ENCODE measurements at regions not wholly inside any gene's neighbourhood (a gene's known extent, or its start where the extent isn't known, plus 50 kb on each side); places are given as distances from the start of the nearest gene placed in this dataset.

- TF ChIP-seq CTCF (IDR thresholded peaks at IDR 0.05; ENCODE audit: insufficient read depth, low read length, poor library complexity, severe bottlenecking) (no peak), EZH2phosphoT487 (conservative IDR thresholded peaks at IDR 0.05; ENCODE audit: low read length) (no peak)
These were observed 405.5 kb upstream of the ACTRT1 start for GRCh38 chrX:128457674-128458073.

All from SU-DHL-6 (cell line).